Neural crest cell (in vitro differentiated cells): ENCODE measurements at regions not wholly inside any gene's neighbourhood (a gene's known extent, or its start where the extent isn't known, plus 50 kb on each side); places are given as distances from the start of the nearest gene placed in this dataset.
"Not testable (repeated sequence)": the region's sequence is repeated elsewhere in the genome, so short reads cannot be mapped to it uniquely, and the experiment has no call there.

Experiments used
- DNase-seq: peaks from one replicate; pipeline ENCODE4 v3.0.0; 2021; ENCODE audit warnings: low read depth, mixed read lengths, low spot score
- H3K27ac Mint-ChIP-seq: one replicate; pipeline ENCODE4 v1.8.0; 2021; ENCODE audit warnings: mild to moderate bottlenecking, mixed read lengths; ENCODE audit not compliant: unreplicated experiment
- H3K27me3 Mint-ChIP-seq: 2 replicates; pipeline ENCODE4 v1.8.0; 2021; ENCODE audit warnings: low read depth, mild to moderate bottlenecking, mixed read lengths
- H3K36me3 Mint-ChIP-seq: 2 replicates; pipeline ENCODE4 v1.8.0; 2021; ENCODE audit warnings: low read depth, mild to moderate bottlenecking, mixed read lengths
- H3K4me1 Mint-ChIP-seq: 2 replicates; pipeline ENCODE4 v1.8.0; 2021; ENCODE audit warnings: mixed read lengths
- H3K4me3 Mint-ChIP-seq: one replicate; pipeline ENCODE4 v1.8.0; 2021; ENCODE audit warnings: mild to moderate bottlenecking, mixed read lengths
- H3K9me3 Mint-ChIP-seq: 2 replicates; pipeline ENCODE4 v1.8.0; 2021; ENCODE audit warnings: mixed read lengths
- TF ChIP-seq, protein P1 (sequence below): fragments of 200-600 bp; sonication (generic); conservative IDR thresholded peaks from 2 replicates; pipeline ENCODE4 v1.5.0; 2021; ENCODE audit warnings: antibody characterized with exemption, mild to moderate bottlenecking

DNA sequence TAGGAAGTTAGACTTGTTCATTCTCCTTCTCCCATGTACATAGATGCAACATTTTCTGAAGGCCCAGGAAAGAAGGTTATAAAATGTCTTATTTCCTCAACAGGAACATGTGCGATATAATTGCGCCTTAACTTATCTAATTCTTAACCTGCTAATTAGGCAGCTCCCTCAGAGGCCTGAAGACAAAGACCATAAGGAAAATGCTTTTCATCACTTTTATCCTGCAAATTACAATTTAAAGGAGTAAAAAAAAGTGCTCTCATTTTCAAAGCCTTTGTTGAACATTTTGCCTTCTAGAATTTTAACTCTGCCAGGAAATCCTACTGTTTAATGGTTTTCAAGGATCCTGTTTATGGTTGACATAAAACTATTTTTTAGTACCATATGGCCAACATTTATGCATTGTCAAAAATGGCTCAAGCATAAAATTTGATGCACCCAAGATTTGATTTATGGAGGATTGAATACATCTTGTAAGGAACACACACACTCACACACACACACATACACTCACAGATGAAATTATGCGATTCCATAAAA is 660.4 kb upstream of the TMEM132C start:
- TF ChIP-seq, protein P1, sequence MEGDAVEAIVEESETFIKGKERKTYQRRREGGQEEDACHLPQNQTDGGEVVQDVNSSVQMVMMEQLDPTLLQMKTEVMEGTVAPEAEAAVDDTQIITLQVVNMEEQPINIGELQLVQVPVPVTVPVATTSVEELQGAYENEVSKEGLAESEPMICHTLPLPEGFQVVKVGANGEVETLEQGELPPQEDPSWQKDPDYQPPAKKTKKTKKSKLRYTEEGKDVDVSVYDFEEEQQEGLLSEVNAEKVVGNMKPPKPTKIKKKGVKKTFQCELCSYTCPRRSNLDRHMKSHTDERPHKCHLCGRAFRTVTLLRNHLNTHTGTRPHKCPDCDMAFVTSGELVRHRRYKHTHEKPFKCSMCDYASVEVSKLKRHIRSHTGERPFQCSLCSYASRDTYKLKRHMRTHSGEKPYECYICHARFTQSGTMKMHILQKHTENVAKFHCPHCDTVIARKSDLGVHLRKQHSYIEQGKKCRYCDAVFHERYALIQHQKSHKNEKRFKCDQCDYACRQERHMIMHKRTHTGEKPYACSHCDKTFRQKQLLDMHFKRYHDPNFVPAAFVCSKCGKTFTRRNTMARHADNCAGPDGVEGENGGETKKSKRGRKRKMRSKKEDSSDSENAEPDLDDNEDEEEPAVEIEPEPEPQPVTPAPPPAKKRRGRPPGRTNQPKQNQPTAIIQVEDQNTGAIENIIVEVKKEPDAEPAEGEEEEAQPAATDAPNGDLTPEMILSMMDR, result no peak
- no peak overlapping the region for H3K4me3 Mint-ChIP-seq

DNA sequence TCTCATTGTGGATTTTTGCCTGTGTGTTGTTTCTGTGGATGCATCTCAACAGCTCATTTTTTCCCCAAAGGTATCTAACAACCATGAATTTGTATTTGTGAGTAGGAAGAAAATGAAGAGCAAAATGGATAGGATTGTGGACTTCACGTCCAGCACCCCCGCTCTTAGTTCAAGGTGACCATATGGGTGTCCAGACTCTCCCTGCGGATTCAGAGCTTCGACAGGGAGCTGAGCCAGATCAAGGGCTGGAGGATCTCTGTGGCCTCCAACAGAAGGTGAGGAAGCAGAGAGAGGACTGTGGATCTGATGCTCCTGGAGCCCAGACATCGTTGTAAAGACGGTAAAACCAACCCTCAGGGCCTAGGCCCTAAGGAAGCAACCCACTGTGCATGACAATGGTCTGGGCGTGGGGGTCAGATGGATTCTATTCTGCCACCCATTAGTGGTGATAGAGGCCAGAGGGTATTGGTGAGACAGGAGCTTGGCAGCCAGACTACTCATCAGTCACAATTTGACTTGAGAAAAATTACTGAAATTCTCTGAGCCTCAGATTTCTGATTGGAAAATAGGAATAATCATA is 659.7 kb upstream of the TMEM132C start:
- H3K4me1 Mint-ChIP-seq, result no peaks in the 10 kb centered on the region
- TF ChIP-seq, protein P1, result no peak
- H3K27me3 Mint-ChIP-seq, result no peaks in the 10 kb centered on the region

More for the DNA sequence above, 660.4 kb upstream of the TMEM132C start:
- Mint-ChIP-seq H3K36me3 (no peaks in the 10 kb centered on the region), H3K27ac (no peak overlapping the region), H3K9me3 (peaks cover 11% of the 10 kb centered on the region), H3K27me3 (no peaks in the 10 kb centered on the region), H3K4me1 (no peaks in the 10 kb centered on the region)
- DNase-seq, result no peak

DNA sequence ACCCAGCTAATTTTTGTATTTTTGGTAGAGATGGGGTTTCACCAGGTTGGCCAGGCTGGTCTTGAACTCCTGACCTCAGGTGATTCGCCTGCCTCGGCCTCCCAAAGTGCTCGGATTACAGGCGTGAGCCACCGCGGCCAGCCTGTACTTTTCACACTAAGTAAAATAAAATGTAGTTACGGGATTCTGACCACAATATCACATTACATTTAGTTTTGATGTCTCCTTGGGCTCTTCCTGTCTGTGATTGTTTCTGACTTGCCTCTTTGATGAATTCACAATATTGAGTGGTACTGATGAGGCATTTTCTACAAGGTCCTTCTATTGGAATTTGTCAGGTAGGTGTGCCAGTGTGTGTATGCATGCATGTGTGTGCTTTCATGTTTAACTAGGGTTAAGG is 658.6 kb upstream of the TMEM132C start:
- not testable (repeated sequence) for H3K27ac Mint-ChIP-seq, H3K9me3 Mint-ChIP-seq, DNase-seq, H3K4me1 Mint-ChIP-seq, H3K36me3 Mint-ChIP-seq, H3K4me3 Mint-ChIP-seq, H3K27me3 Mint-ChIP-seq

More for the DNA sequence above, 659.7 kb upstream of the TMEM132C start:
- no peak for DNase-seq
- Mint-ChIP-seq H3K4me3 (no peak overlapping the region), H3K36me3 (no peaks in the 10 kb centered on the region), H3K27ac (no peak overlapping the region), H3K9me3 (peaks cover 11% of the 10 kb centered on the region)

DNA sequence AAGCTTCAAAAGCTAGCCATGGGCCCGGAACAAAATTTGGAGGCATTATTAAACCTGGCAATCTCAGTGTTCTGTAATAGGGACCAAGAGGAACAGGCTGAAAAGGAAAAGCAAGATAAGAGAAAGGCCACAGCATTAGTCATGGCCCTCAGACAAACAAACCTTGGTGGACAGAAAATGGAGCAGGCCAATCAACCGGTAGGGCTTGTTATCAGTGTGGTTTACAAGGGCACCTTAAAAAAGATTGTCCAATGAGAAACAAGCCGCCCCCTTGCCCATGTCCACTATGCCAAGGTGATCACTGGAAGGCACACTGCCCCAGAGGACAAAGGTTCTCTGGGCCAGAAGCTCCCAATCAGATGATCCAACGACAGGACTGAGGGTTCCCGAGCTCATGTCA is 653.9 kb upstream of the TMEM132C start:
- H3K4me1 Mint-ChIP-seq, result no peaks in the 10 kb centered on the region
- H3K36me3 Mint-ChIP-seq, result no peaks in the 10 kb centered on the region
- H3K4me3 Mint-ChIP-seq, result no peak overlapping the region
- TF ChIP-seq, protein P1, result no peak
- H3K9me3 Mint-ChIP-seq, result no peaks in the 10 kb centered on the region
- DNase-seq, result no peak
- H3K27ac Mint-ChIP-seq, result no peak overlapping the region
- no peaks in the 10 kb centered on the region for H3K27me3 Mint-ChIP-seq

DNA sequence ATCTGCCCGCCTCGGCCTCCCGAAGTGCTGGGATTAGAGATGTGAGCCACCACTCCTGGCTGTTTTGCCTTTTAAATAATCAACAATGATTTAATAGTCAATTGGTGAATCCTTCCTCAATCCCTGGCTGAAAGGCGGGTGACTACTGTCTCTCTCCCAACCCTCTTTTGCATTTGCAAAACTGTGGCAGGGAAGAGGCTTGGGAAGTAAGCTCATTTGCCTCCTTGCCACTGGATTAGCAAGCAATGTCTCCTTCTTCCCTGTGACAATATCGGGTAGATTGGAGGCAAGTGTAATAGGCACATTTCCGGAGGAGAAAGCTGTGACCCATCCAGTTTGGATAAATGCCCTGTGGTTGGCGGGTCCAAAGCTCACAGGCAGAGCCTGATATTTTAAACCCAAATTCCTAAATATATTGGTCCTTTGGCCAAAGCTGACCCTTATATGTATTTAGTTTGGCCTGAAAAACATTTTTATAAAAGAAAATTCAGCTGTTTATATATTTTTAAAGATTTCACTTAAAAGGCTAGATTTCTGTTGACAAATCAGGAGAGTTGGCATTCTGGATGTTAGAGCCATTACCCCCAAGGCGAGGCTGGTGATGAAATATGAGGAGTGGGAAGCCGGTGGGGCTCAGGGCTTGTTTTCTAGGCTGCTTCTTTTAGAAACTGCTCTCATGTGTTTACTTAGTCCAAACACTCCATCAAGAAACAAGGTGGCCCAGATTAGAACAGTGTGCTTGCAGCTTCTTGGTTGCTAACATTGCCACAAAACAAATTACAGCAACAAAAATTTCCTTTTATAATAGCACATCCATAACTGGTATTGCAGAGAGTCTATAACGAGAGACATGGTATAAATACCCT is 646.9 kb upstream of the TMEM132C start:
- H3K4me1 Mint-ChIP-seq, result no peaks in the 10 kb centered on the region
- H3K27me3 Mint-ChIP-seq, result no peaks in the 10 kb centered on the region
- no peak for DNase-seq
- H3K27ac Mint-ChIP-seq, result no peak overlapping the region
- H3K9me3 Mint-ChIP-seq, result no peaks in the 10 kb centered on the region
- TF ChIP-seq, protein P1, result no peak
- no peak overlapping the region for H3K4me3 Mint-ChIP-seq
- H3K36me3 Mint-ChIP-seq, result no peaks in the 10 kb centered on the region
